HepG2 (cell line): ENCODE measurements at regions not wholly inside any gene's neighbourhood (a gene's known extent, or its start where the extent isn't known, plus 50 kb on each side); places are given as distances from the start of the nearest gene placed in this dataset.

ENCODE experiments used
- ATAC-seq: fragments of 200-7000 bp; cut with Tn5 transposase; 3 replicates; pipeline ENCODE4 v1.9.1; 2020; ENCODE audit warnings: mild to moderate bottlenecking, moderate library complexity
- BruUV-seq: library from RNA; stranded (reverse); fragments of 400-500 nt; replicated peaks from 2 replicates; lab custom pipeline; 2021; lab: Mats Ljungman, UMichigan
- CTCF ChIA-PET: fragments of 300-600 bp; formaldehyde crosslinking; extraction: SDS; loops from one replicate; lab custom pipeline; 2021; ENCODE audit warnings: low total read pairs, inconsistent platforms, low intra/inter-chr PET ratio; lab: Yijun Ruan, JAX
- POLR2A ChIA-PET: fragments of 350-600 bp; sonication (Branson Sonifier 250); formaldehyde crosslinking; loops from one replicate; lab custom pipeline; 2020; ENCODE audit warnings: antibody characterized with exemption, inconsistent platforms; lab: Yijun Ruan, JAX
- DNase-seq: peaks from one replicate; pipeline ENCODE4 v3.0.0-alpha.2; 2015; ENCODE audit warnings: low spot score
- FAIRE-seq: peaks from 3 replicates; lab custom pipeline; 2011; peaks lifted over from hg19 to GRCh38; lab: Jason Lieb, UNC
- H2AFZ ChIP-seq: one replicate; pipeline ENCODE4 v1.6.1; 2011; ENCODE audit warnings: low read length, inconsistent platforms
- H3K27ac ChIP-seq: fragments of 300-600 bp; 3 replicates; pipeline ENCODE4 v1.8.0; 2011; ENCODE audit warnings: mixed run types, mild to moderate bottlenecking, mixed read lengths, low read length, inconsistent platforms; ENCODE audit not compliant: insufficient read depth; ENCODE audit errors: extremely low read length
- H3K27me3 ChIP-seq, 2 experiments: fragments of 200-600 bp in 1 of 2; 2 replicates in 1 of 2; 3 replicates in 1 of 2; pipeline versions ENCODE4 v1.6.0 to v1.8.0; 2011; ENCODE audit warnings: low read length in 2 of 2, mild to moderate bottlenecking in 2 of 2, moderate library complexity in 2 of 2, inconsistent platforms in 1 of 2; ENCODE audit not compliant: insufficient read depth in 2 of 2, control insufficient read depth in 1 of 2
- H3K36me3 ChIP-seq, 2 experiments: fragments of 200-600 bp in 1 of 2; replicated peaks in 1 of 2; 2 replicates in 1 of 2; 3 replicates in 1 of 2; pipeline versions ENCODE4 v1.5.1 to v1.8.0; 2011; ENCODE audit warnings: low read length in 2 of 2, inconsistent platforms in 1 of 2; ENCODE audit not compliant: insufficient read depth in 2 of 2, control insufficient read depth in 1 of 2
- H3K4me1 ChIP-seq: 2 replicates; pipeline ENCODE4 v1.5.1; 2012; ENCODE audit warnings: low read length, inconsistent platforms; ENCODE audit not compliant: insufficient read depth
- H3K4me2 ChIP-seq: 2 replicates; pipeline ENCODE4 v1.6.0; 2011; ENCODE audit warnings: low read depth, low read length, inconsistent platforms
- H3K4me3 ChIP-seq, 3 experiments: fragments of 200-600 bp in 1 of 3; sonication (generic), shearing (Covaris generic) in 1 of 3; replicated peaks in 1 of 3; 2 replicates each; pipeline ENCODE4 v1.5.1; 2011 to 2016; ENCODE audit warnings: low read length in 3 of 3, inconsistent platforms in 2 of 3, low read depth in 2 of 3, mild to moderate bottlenecking in 2 of 3, control low read depth in 1 of 3, mixed read lengths in 1 of 3; ENCODE audit not compliant: insufficient read depth in 1 of 3
- H3K79me2 ChIP-seq: one replicate; pipeline ENCODE4 v1.6.1; 2011; ENCODE audit warnings: low read length, inconsistent platforms; ENCODE audit not compliant: insufficient read depth
- H3K9ac ChIP-seq: 2 replicates; pipeline ENCODE4 v1.6.0; 2011; ENCODE audit warnings: mild to moderate bottlenecking, low read depth, low read length, inconsistent platforms; ENCODE audit not compliant: insufficient read depth
- H3K9me3 ChIP-seq: 2 replicates; pipeline ENCODE4 v1.5.1; 2012; ENCODE audit warnings: mild to moderate bottlenecking, low read length
- H4K20me1 ChIP-seq: 2 replicates; pipeline ENCODE4 v1.6.0; 2011; ENCODE audit warnings: inconsistent platforms, mild to moderate bottlenecking, low read length, moderate library complexity; ENCODE audit not compliant: insufficient read depth
- GATA4 ChIP-seq: sonication (generic); IDR thresholded peaks from 2 replicates; pipeline ENCODE4 v1.6.1; 2016; ENCODE audit warnings: antibody characterized with exemption, low read depth, borderline replicate concordance
- JDP2 ChIP-seq: sonication (generic); formaldehyde crosslinking; IDR thresholded peaks from 2 replicates; pipeline ENCODE4 v1.8.1; 2022; ENCODE audit warnings: missing genetic modification reagents, borderline replicate concordance
- KAT7 ChIP-seq: IDR thresholded peaks from 2 replicates; pipeline ENCODE4 v1.6.1; 2018; ENCODE audit warnings: borderline replicate concordance, missing compliant biosample characterization
- MED1 ChIP-seq: sonication (generic); formaldehyde crosslinking; IDR thresholded peaks from 2 replicates; pipeline ENCODE4 v1.4.0; 2020; ENCODE audit warnings: missing genetic modification reagents
- NCOA5 ChIP-seq: sonication (generic); formaldehyde crosslinking; IDR thresholded peaks from 2 replicates; pipeline ENCODE4 v1.4.0; 2020; ENCODE audit warnings: missing genetic modification reagents
- NR2C2 ChIP-seq: sonication (generic); formaldehyde crosslinking; IDR thresholded peaks from 2 replicates; pipeline ENCODE4 v1.4.0; 2020; ENCODE audit warnings: missing genetic modification reagents, mild to moderate bottlenecking, moderate library complexity, borderline replicate concordance
- PATZ1 ChIP-seq: sonication (generic); formaldehyde crosslinking; IDR thresholded peaks from 2 replicates; pipeline ENCODE4 v1.4.0; 2020; ENCODE audit warnings: missing genetic modification reagents
- ZNF326 ChIP-seq: sonication (generic); formaldehyde crosslinking; IDR thresholded peaks from 2 replicates; pipeline ENCODE4 v1.4.0; 2020; ENCODE audit warnings: missing genetic modification reagents, borderline replicate concordance
- ZNF570 ChIP-seq: sonication (generic); formaldehyde crosslinking; IDR thresholded peaks from 2 replicates; pipeline ENCODE4 v1.4.0; 2020; ENCODE audit warnings: mild to moderate bottlenecking, missing genetic modification reagents, borderline replicate concordance
- ZNF597 ChIP-seq: sonication (generic); formaldehyde crosslinking; IDR thresholded peaks from 2 replicates; pipeline ENCODE4 v1.5.0; 2020; ENCODE audit warnings: missing genetic modification reagents
- ZSCAN12 ChIP-seq: sonication (generic); formaldehyde crosslinking; IDR thresholded peaks from 2 replicates; pipeline ENCODE4 v1.9.0; 2021; ENCODE audit warnings: mild to moderate bottlenecking, missing genetic modification reagents
- WGBS: methylation state at CpG from one replicate; pipeline ENCODE4 v1.1.6; 2017; ENCODE audit warnings: low lambda C conversion rate; 5-methylcytosine and 5-hydroxymethylcytosine counted together
- in situ Hi-C: cut with HindIII; loops from 2 replicates; pipeline ENCODE4 v1.10.0; 2017; ENCODE audit warnings: low pct_unique_long_range_greater_than_20kb; ENCODE audit not compliant: extremely low pct_ligation_motif_present
- intact Hi-C: fragments of 100-400 bp; cut with micrococcal nuclease; formaldehyde crosslinking; loops from one replicate; pipeline ENCODE4 v1.10.0; 2022; ENCODE audit not compliant: unreplicated experiment

- Histone ChIP-seq H3K9ac (no peak overlapping the region), H3K9me3 (no peaks in the 10 kb centered on the region), H2AFZ (no peak overlapping the region), H3K27ac (no peak overlapping the region), H3K79me2 (no peaks in the 10 kb centered on the region), H3K4me1 (no peaks in the 10 kb centered on the region), H3K4me3 (no peak overlapping the region), H4K20me1 (no peaks in the 10 kb centered on the region)
- ChIA-PET CTCF (no interaction called here), POLR2A (no interaction called here)
- no peak for ATAC-seq
- in situ Hi-C loops: no loop called here
- TF ChIP-seq KAT7 (CRISPR knock-in tag) (no peak), ZNF570 (CRISPR knock-in tag) (no peak), JDP2 (CRISPR knock-in tag) (no peak), MED1 (CRISPR knock-in tag) (no peak), ZSCAN12 (no peak), NCOA5 (CRISPR knock-in tag) (no peak), NR2C2 (no peak), PATZ1 (CRISPR knock-in tag) (no peak), ZNF597 (CRISPR knock-in tag) (no peak), GATA4 (no peak), ZNF326 (CRISPR knock-in tag) (no peak)
- TF ChIP-seq, all 625 proteins: peak for 0
- no peak overlapping the region for H3K4me2 ChIP-seq
- 12% methylated on average over 5 of the region's 5 CpGs for WGBS
- intact Hi-C loops: no loop called here
- DNase-seq (no peak), FAIRE-seq (no peak)
- H3K36me3 ChIP-seq: no peaks in the 10 kb centered on the region
- no TSS peak for BruUV-seq
- peaks cover 0 to 1% of the 10 kb centered on the region in 2 experiments; a peak in 2 of 5 replicates for H3K27me3 ChIP-seq
Measured at GRCh38 chr13:39864221-39864620, 208.8 kb downstream of the COG6 start.
